ENCODE measurements at regions not wholly inside any gene's neighbourhood (a gene's known extent, or its start where the extent isn't known, plus 50 kb on each side); places are given as distances from the start of the nearest gene placed in this dataset.

GRCh38 chr7:138276891-138277290 lies 183.2 kb upstream of the TRIM24 start:
- Histone ChIP-seq H2BK120ac (ENCODE audit: low read depth, low read length) (no peak overlapping the region), H3K27me3 (ENCODE audit: control insufficient read depth in 3 of 3, insufficient read depth in 3 of 3, low read depth in 1 of 3, low read length in 3 of 3) (no peaks in the 10 kb centered on the region), H3K4ac (ENCODE audit: low read length) (no peak overlapping the region), H3K4me2 (ENCODE audit: insufficient read depth, low read length, poor library complexity, severe bottlenecking) (no peak overlapping the region), H3K9ac (ENCODE audit: low read depth, low read length, poor library complexity) (no peak overlapping the region), H2BK5ac (ENCODE audit: low read length) (no peak overlapping the region), H3K36me3 (replicated peaks in 1 of 2; ENCODE audit: control insufficient read depth in 2 of 2, insufficient read depth in 2 of 2, low read length in 2 of 2) (no peaks in the 10 kb centered on the region), H3K79me1 (ENCODE audit: low read depth, low read length) (no peaks in the 10 kb centered on the region), H4K91ac (ENCODE audit: low read depth, low read length, poor library complexity) (no peak overlapping the region), H3K27ac (replicated peaks; ENCODE audit: low read length) (no peak overlapping the region), H3K4me1 (ENCODE audit: control insufficient read depth in 2 of 2, insufficient read depth in 1 of 2, low read depth in 1 of 2, low read length in 2 of 2) (no peaks in the 10 kb centered on the region), H2AFZ (ENCODE audit: low read length) (no peak overlapping the region), H3K9me3 (replicated peaks in 1 of 2; ENCODE audit: control insufficient read depth in 2 of 2, insufficient read depth in 1 of 2, low read depth in 1 of 2, low read length in 2 of 2) (no peaks in the 10 kb centered on the region), H3K4me3 (ENCODE audit: low read length in 2 of 2) (no peak overlapping the region), H2AK5ac (ENCODE audit: low read depth, low read length) (no peak overlapping the region), H2BK15ac (ENCODE audit: low read length) (no peak overlapping the region), H3K14ac (ENCODE audit: low read length) (no peak overlapping the region), H3K18ac (ENCODE audit: low read length) (no peak overlapping the region), H3K23ac (ENCODE audit: low read depth, low read length, poor library complexity) (no peak overlapping the region), H2BK12ac (ENCODE audit: low read length) (no peak overlapping the region), H4K8ac (ENCODE audit: low read depth, low read length) (no peak overlapping the region)
- DNase-seq (ENCODE audit: low spot score), result no peak

GRCh38 chr7:138278601-138279000 lies 181.5 kb upstream of the TRIM24 start:
- Histone ChIP-seq H2BK5ac (ENCODE audit: low read length) (no peak overlapping the region), H3K27ac (replicated peaks; ENCODE audit: low read length) (no peak overlapping the region), H3K4me2 (ENCODE audit: insufficient read depth, low read length, poor library complexity, severe bottlenecking) (no peak overlapping the region), H3K18ac (ENCODE audit: low read length) (no peak overlapping the region), H3K4me3 (ENCODE audit: low read length in 2 of 2) (no peak overlapping the region), H2AFZ (ENCODE audit: low read length) (no peak overlapping the region), H3K14ac (ENCODE audit: low read length) (no peak overlapping the region), H2BK120ac (ENCODE audit: low read depth, low read length) (no peak overlapping the region), H3K9me3 (replicated peaks in 1 of 2; ENCODE audit: control insufficient read depth in 2 of 2, insufficient read depth in 1 of 2, low read depth in 1 of 2, low read length in 2 of 2) (no peaks in the 10 kb centered on the region), H4K91ac (ENCODE audit: low read depth, low read length, poor library complexity) (no peak overlapping the region), H3K9ac (ENCODE audit: low read depth, low read length, poor library complexity) (no peak overlapping the region), H2BK12ac (ENCODE audit: low read length) (no peak overlapping the region), H3K27me3 (ENCODE audit: control insufficient read depth in 3 of 3, insufficient read depth in 3 of 3, low read depth in 1 of 3, low read length in 3 of 3) (no peaks in the 10 kb centered on the region), H2BK15ac (ENCODE audit: low read length) (no peak overlapping the region), H2AK5ac (ENCODE audit: low read depth, low read length) (no peak overlapping the region), H3K23ac (ENCODE audit: low read depth, low read length, poor library complexity) (no peak overlapping the region), H3K36me3 (replicated peaks in 1 of 2; ENCODE audit: control insufficient read depth in 2 of 2, insufficient read depth in 2 of 2, low read length in 2 of 2) (no peaks in the 10 kb centered on the region), H3K4ac (ENCODE audit: low read length) (no peak overlapping the region), H3K4me1 (ENCODE audit: control insufficient read depth in 2 of 2, insufficient read depth in 1 of 2, low read depth in 1 of 2, low read length in 2 of 2) (no peaks in the 10 kb centered on the region), H4K8ac (ENCODE audit: low read depth, low read length) (no peak overlapping the region), H3K79me1 (ENCODE audit: low read depth, low read length) (no peaks in the 10 kb centered on the region)
- DNase-seq (ENCODE audit: low spot score), result no peak
- WGBS, 2 donors (ENCODE audit: extremely low coverage in 2 of 2, insufficient read length in 2 of 2, insufficient replicate concordance in 1 of 2), result no CpG with 5 or more reads among the region's 2 CpGs

DNA sequence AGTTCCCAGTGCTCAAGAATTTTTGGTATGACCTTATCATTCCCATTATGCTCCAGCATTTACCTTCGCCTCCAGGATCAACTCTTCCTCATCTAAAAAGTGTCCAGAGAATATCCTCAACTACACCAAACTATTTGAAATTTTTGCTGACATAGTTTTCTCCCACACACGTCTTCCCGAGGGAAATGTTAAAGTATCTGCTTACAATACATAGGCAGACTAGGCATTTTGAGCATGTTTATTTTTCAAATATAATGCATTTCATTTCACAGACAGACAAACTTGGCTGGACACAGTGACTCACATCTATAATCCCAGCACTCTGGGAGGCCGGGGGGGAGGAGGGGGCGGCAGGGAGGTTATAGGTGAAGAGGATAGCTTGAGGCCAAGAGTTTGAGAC lies 177.1 kb upstream of the TRIM24 start:
- Histone ChIP-seq H3K36me3 (replicated peaks in 1 of 2; ENCODE audit: control insufficient read depth in 2 of 2, insufficient read depth in 2 of 2, low read length in 2 of 2) (no peaks in the 10 kb centered on the region), H2BK5ac (ENCODE audit: low read length) (no peak overlapping the region), H3K4me2 (ENCODE audit: insufficient read depth, low read length, poor library complexity, severe bottlenecking) (no peak overlapping the region), H4K91ac (ENCODE audit: low read depth, low read length, poor library complexity) (no peak overlapping the region), H3K27ac (replicated peaks; ENCODE audit: low read length) (no peak overlapping the region), H2BK15ac (ENCODE audit: low read length) (no peak overlapping the region), H2AFZ (ENCODE audit: low read length) (no peak overlapping the region), H2AK5ac (ENCODE audit: low read depth, low read length) (no peak overlapping the region), H3K18ac (ENCODE audit: low read length) (no peak overlapping the region), H2BK120ac (ENCODE audit: low read depth, low read length) (no peak overlapping the region), H3K9ac (ENCODE audit: low read depth, low read length, poor library complexity) (no peak overlapping the region), H3K14ac (ENCODE audit: low read length) (no peak overlapping the region), H3K9me3 (replicated peaks in 1 of 2; ENCODE audit: control insufficient read depth in 2 of 2, insufficient read depth in 1 of 2, low read depth in 1 of 2, low read length in 2 of 2) (no peaks in the 10 kb centered on the region), H2BK12ac (ENCODE audit: low read length) (no peak overlapping the region), H3K4me1 (ENCODE audit: control insufficient read depth in 2 of 2, insufficient read depth in 1 of 2, low read depth in 1 of 2, low read length in 2 of 2) (no peaks in the 10 kb centered on the region), H4K8ac (ENCODE audit: low read depth, low read length) (no peak overlapping the region), H3K23ac (ENCODE audit: low read depth, low read length, poor library complexity) (no peak overlapping the region), H3K4ac (ENCODE audit: low read length) (no peak overlapping the region), H3K27me3 (ENCODE audit: control insufficient read depth in 3 of 3, insufficient read depth in 3 of 3, low read depth in 1 of 3, low read length in 3 of 3) (no peaks in the 10 kb centered on the region), H3K4me3 (ENCODE audit: low read length in 2 of 2) (no peak overlapping the region), H3K79me1 (ENCODE audit: low read depth, low read length) (no peaks in the 10 kb centered on the region)
- DNase-seq (ENCODE audit: low spot score), result no peak
- no CpG with 5 or more reads among the region's 5 CpGs for WGBS, 2 donors (ENCODE audit: extremely low coverage in 2 of 2, insufficient read length in 2 of 2, insufficient replicate concordance in 1 of 2)

DNA sequence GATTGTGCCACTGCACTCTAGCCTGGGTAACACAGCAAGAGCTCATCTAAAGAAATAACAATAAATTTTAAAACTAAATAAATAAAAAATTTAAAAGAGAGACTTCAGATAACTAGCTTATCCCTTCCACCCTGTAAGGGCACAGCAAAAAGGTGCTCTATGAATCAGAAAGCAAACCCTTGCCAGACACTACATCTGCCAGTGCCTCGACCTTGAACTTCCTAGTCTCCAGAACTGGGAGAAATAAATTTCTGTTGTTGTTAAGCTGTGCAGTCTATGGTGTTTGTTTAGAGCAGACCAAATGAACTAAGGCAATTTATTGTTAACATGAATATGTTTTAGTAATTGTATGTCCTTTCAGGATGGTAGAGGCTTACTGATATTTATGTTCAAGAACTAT lies 174.9 kb upstream of the TRIM24 start:
- H2BK15ac ChIP-seq (ENCODE audit: low read length), result no peak overlapping the region
- H3K9ac ChIP-seq (ENCODE audit: low read depth, low read length, poor library complexity), result no peak overlapping the region
- H3K79me1 ChIP-seq (ENCODE audit: low read depth, low read length), result no peaks in the 10 kb centered on the region
- no peaks in the 10 kb centered on the region for H3K27me3 ChIP-seq (ENCODE audit: control insufficient read depth in 3 of 3, insufficient read depth in 3 of 3, low read depth in 1 of 3, low read length in 3 of 3)
- no peak overlapping the region for H2BK12ac ChIP-seq (ENCODE audit: low read length)
- H3K4me1 ChIP-seq (ENCODE audit: control insufficient read depth in 2 of 2, insufficient read depth in 1 of 2, low read depth in 1 of 2, low read length in 2 of 2), result no peaks in the 10 kb centered on the region
- H3K9me3 ChIP-seq (replicated peaks in 1 of 2; ENCODE audit: control insufficient read depth in 2 of 2, insufficient read depth in 1 of 2, low read depth in 1 of 2, low read length in 2 of 2), result peaks cover 2 to 13% of the 10 kb centered on the region in 2 donors
- H4K8ac ChIP-seq (ENCODE audit: low read depth, low read length), result no peak overlapping the region
- H3K36me3 ChIP-seq (replicated peaks in 1 of 2; ENCODE audit: control insufficient read depth in 2 of 2, insufficient read depth in 2 of 2, low read length in 2 of 2), result no peaks in the 10 kb centered on the region
- DNase-seq (ENCODE audit: low spot score), result no peak
- H2BK120ac ChIP-seq (ENCODE audit: low read depth, low read length), result no peak overlapping the region
- no peak overlapping the region for H3K4ac ChIP-seq (ENCODE audit: low read length)
- no peak overlapping the region for H3K27ac ChIP-seq (replicated peaks; ENCODE audit: low read length)
- H3K18ac ChIP-seq (ENCODE audit: low read length), result no peak overlapping the region
- H3K4me3 ChIP-seq (ENCODE audit: low read length in 2 of 2), result no peak overlapping the region
- H4K91ac ChIP-seq (ENCODE audit: low read depth, low read length, poor library complexity), result no peak overlapping the region
- no peak overlapping the region for H2BK5ac ChIP-seq (ENCODE audit: low read length)
- H2AK5ac ChIP-seq (ENCODE audit: low read depth, low read length), result no peak overlapping the region
- H2AFZ ChIP-seq (ENCODE audit: low read length), result no peak overlapping the region
- no peak overlapping the region for H3K4me2 ChIP-seq (ENCODE audit: insufficient read depth, low read length, poor library complexity, severe bottlenecking)
- H3K14ac ChIP-seq (ENCODE audit: low read length), result no peak overlapping the region
- WGBS, 2 donors (ENCODE audit: extremely low coverage in 2 of 2, insufficient read length in 2 of 2, insufficient replicate concordance in 1 of 2), result no CpG with 5 or more reads among the region's 1 CpG
- H3K23ac ChIP-seq (ENCODE audit: low read depth, low read length, poor library complexity), result no peak overlapping the region

Measured in neuronal stem cell (in vitro differentiated cells).